ENCODE measurements at regions not wholly inside any gene's neighbourhood (a gene's known extent, or its start where the extent isn't known, plus 50 kb on each side); places are given as distances from the start of the nearest gene placed in this dataset.

DNA sequence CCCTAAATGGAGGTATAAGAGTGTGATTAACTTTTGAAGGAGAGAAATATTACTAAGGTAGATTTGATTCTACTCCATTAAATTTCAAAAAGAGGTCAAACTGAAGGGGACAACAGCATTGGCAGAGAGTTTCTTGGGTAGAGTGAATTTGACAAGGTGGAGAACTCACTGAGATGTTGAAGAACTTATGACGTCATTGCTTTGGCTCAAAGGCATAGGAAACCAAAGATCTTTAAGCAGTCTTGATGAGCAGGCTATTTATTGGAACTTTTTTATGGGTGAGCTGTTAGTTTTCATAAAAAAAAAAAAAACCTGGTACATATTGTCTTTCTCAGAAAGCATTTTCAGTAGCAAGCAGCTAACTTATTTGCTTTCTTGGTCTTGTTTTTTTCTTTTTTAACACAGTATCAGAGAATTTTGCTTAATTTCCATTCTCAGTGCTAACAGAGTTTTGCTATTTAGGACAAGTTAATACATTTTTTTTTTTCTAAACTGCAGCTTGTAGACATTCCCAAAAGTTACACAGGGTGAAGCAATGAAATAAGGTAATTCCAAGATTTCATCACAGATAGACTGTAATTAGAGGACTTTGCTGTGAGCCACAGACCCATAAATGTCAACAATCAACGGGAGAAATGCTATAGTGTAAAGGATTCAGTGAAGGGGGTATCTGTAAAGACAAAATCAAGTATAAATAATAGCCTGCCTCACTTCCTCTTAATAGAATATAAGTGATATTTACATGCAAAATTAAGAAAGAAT lies 412.2 kb upstream of the KLHL1 start:
- TF ChIP-seq POLR2A (IDR thresholded peaks at IDR 0.05): no peak
- TF ChIP-seq, protein P1, sequence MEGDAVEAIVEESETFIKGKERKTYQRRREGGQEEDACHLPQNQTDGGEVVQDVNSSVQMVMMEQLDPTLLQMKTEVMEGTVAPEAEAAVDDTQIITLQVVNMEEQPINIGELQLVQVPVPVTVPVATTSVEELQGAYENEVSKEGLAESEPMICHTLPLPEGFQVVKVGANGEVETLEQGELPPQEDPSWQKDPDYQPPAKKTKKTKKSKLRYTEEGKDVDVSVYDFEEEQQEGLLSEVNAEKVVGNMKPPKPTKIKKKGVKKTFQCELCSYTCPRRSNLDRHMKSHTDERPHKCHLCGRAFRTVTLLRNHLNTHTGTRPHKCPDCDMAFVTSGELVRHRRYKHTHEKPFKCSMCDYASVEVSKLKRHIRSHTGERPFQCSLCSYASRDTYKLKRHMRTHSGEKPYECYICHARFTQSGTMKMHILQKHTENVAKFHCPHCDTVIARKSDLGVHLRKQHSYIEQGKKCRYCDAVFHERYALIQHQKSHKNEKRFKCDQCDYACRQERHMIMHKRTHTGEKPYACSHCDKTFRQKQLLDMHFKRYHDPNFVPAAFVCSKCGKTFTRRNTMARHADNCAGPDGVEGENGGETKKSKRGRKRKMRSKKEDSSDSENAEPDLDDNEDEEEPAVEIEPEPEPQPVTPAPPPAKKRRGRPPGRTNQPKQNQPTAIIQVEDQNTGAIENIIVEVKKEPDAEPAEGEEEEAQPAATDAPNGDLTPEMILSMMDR (IDR thresholded peaks at IDR 0.05): no peak
